CD4-positive, alpha-beta T cell (primary cell): ENCODE measurements at regions not wholly inside any gene's neighbourhood (a gene's known extent, or its start where the extent isn't known, plus 50 kb on each side); places are given as distances from the start of the nearest gene placed in this dataset.

ENCODE experiments used
- ATAC-seq: fragments of 200-7000 bp; cut with Tn5 transposase; one replicate; pipeline ENCODE4 v1.10.0; 2022; ENCODE audit warnings: mild to moderate bottlenecking; ENCODE audit not compliant: poor library complexity
- CTCF ChIA-PET: fragments of 350-600 bp; sonication (Branson Sonifier 250); formaldehyde crosslinking; loops from one replicate; lab custom pipeline; 2021; ENCODE audit warnings: antibody characterized with exemption, inconsistent platforms; lab: Charles Lee
- POLR2A ChIA-PET: fragments of 350-600 bp; sonication (Branson Sonifier 250); formaldehyde crosslinking; loops from one replicate; lab custom pipeline; 2021; ENCODE audit warnings: antibody characterized with exemption, inconsistent platforms; lab: Charles Lee
- DNase-seq, 14 experiments: peaks; one replicate each; pipeline ENCODE4 v3.0.0-alpha.2; 2013 to 2020; ENCODE audit warnings: mixed read lengths in 2 of 14
- H3K27ac ChIP-seq, 2 donors: one replicate each; pipeline versions ENCODE4 v1.5.1 to v1.7.0; 2013; ENCODE audit warnings: low read length in 2 of 2, low read depth in 1 of 2, mild to moderate bottlenecking in 1 of 2
- H3K27me3 ChIP-seq, 2 experiments: 1 replicate in 1 of 2; 2 replicates in 1 of 2; pipeline versions ENCODE4 v1.6.1 to v1.7.0; 2013; ENCODE audit warnings: low read length in 2 of 2, control low read depth in 1 of 2, mild to moderate bottlenecking in 1 of 2, moderate library complexity in 1 of 2; ENCODE audit not compliant: insufficient read depth in 2 of 2, control insufficient read depth in 1 of 2
- H3K36me3 ChIP-seq: one replicate; pipeline ENCODE4 v1.6.1; 2013; ENCODE audit warnings: low read length, control low read depth; ENCODE audit not compliant: insufficient read depth
- H3K4me1 ChIP-seq: one replicate; pipeline ENCODE4 v1.6.1; 2013; ENCODE audit warnings: low read length, control low read depth; ENCODE audit not compliant: insufficient read depth
- H3K4me3 ChIP-seq: one replicate; pipeline ENCODE4 v1.5.1; 2013; ENCODE audit warnings: mild to moderate bottlenecking, low read length, moderate library complexity
- H3K9me3 ChIP-seq, 2 experiments: 1 replicate in 1 of 2; 2 replicates in 1 of 2; pipeline versions ENCODE4 v1.6.1 to v1.7.0; 2013; ENCODE audit warnings: low read length in 2 of 2, mild to moderate bottlenecking in 2 of 2, control low read depth in 1 of 2, moderate library complexity in 1 of 2; ENCODE audit not compliant: control insufficient read depth in 1 of 2, insufficient read depth in 1 of 2
- H3K27ac Mint-ChIP-seq: one replicate; pipeline ENCODE4 v1.8.0; 2020; ENCODE audit warnings: mixed read lengths
- H3K27me3 Mint-ChIP-seq: one replicate; pipeline ENCODE4 v1.8.0; 2021; ENCODE audit warnings: mixed read lengths
- H3K36me3 Mint-ChIP-seq: one replicate; pipeline ENCODE4 v1.8.0; 2021; ENCODE audit warnings: low read depth, mixed read lengths
- H3K4me1 Mint-ChIP-seq: one replicate; pipeline ENCODE4 v1.8.0; 2021; ENCODE audit warnings: low read depth, mixed read lengths
- H3K4me3 Mint-ChIP-seq: one replicate; pipeline ENCODE4 v1.8.0; 2020; ENCODE audit warnings: mild to moderate bottlenecking, mixed read lengths
- H3K9me3 Mint-ChIP-seq: one replicate; pipeline ENCODE4 v1.8.0; 2020; ENCODE audit warnings: mixed read lengths
- CTCF ChIP-seq: fragments of 200-600 bp; IDR thresholded peaks from one replicate; pipeline ENCODE4 v1.8.0; 2022; ENCODE audit warnings: antibody characterized with exemption, mild to moderate bottlenecking
- intact Hi-C, 2 experiments: fragments of 100-400 bp; cut with DNase I in 1 of 2; cut with micrococcal nuclease in 1 of 2; formaldehyde crosslinking; loops; one replicate each; pipeline versions ENCODE4 v1.15.1 to v1.9.0; 2023 to 2025; cut with DNase I, micrococcal nuclease

GRCh38 chr7:33714208-33714607, 191.1 kb upstream of the BMPER start:
- Mint-ChIP-seq H3K36me3 (peaks cover 4% of the 10 kb centered on the region), H3K4me3 (no peak overlapping the region), H3K9me3 (peaks cover 4% of the 10 kb centered on the region), H3K27me3 (no peaks in the 10 kb centered on the region), H3K27ac (no peak overlapping the region), H3K4me1 (no peaks in the 10 kb centered on the region)
- Histone ChIP-seq H3K9me3 (peaks cover 0 to 4% of the 10 kb centered on the region in 2 experiments), H3K4me3 (no peak overlapping the region), H3K36me3 (no peaks in the 10 kb centered on the region), H3K27me3 (no peaks in the 10 kb centered on the region), H3K27ac (no peak overlapping the region), H3K4me1 (no peaks in the 10 kb centered on the region)
- TF ChIP-seq CTCF: no peak
- POLR2A ChIA-PET: no interaction called here
- DNase-seq (no peak), ATAC-seq (no peak)
- CTCF ChIA-PET: no interaction called here
- intact Hi-C loops: no loop called here

- no peak overlapping the region for H3K4me3 ChIP-seq
- intact Hi-C loops: no loop called here
- ATAC-seq: no peak
- peaks cover 0 to 4% of the 10 kb centered on the region in 2 experiments for H3K9me3 ChIP-seq
- Mint-ChIP-seq H3K4me1 (no peaks in the 10 kb centered on the region), H3K4me3 (no peak overlapping the region), H3K9me3 (peaks cover 4% of the 10 kb centered on the region), H3K27ac (no peak overlapping the region), H3K36me3 (peaks cover 9% of the 10 kb centered on the region), H3K27me3 (no peaks in the 10 kb centered on the region)
- H3K27me3 ChIP-seq: no peaks in the 10 kb centered on the region
- DNase-seq: no peak
- no peak overlapping the region for H3K27ac ChIP-seq
- no peaks in the 10 kb centered on the region for H3K36me3 ChIP-seq
- POLR2A ChIA-PET: interaction anchor here (0.6 kb wide), 1 partner anchor 35 kb away, joined by 3 read pairs; no protein-coding TSS in a partner anchor
- no peak for TF ChIP-seq CTCF
- H3K4me1 ChIP-seq: no peaks in the 10 kb centered on the region
- CTCF ChIA-PET: no interaction called here
These were observed 188.5 kb upstream of the BMPER start for GRCh38 chr7:33716581-33717477.

GRCh38 chr7:33719059-33719581, 186.2 kb upstream of the BMPER start:
- CTCF ChIA-PET: no interaction called here
- TF ChIP-seq CTCF: no peak
- DNase-seq: no peak
- no peaks in the 10 kb centered on the region for H3K27me3 ChIP-seq
- Mint-ChIP-seq H3K36me3 (peaks cover 9% of the 10 kb centered on the region), H3K27ac (no peak overlapping the region), H3K9me3 (peaks cover 4% of the 10 kb centered on the region), H3K4me3 (no peak overlapping the region), H3K27me3 (no peaks in the 10 kb centered on the region), H3K4me1 (no peaks in the 10 kb centered on the region)
- H3K4me1 ChIP-seq: no peaks in the 10 kb centered on the region
- POLR2A ChIA-PET: no interaction called here
- no peak overlapping the region for H3K27ac ChIP-seq
- H3K9me3 ChIP-seq: peaks cover 0 to 2% of the 10 kb centered on the region in 2 experiments
- H3K36me3 ChIP-seq: no peaks in the 10 kb centered on the region
- no peak overlapping the region for H3K4me3 ChIP-seq
- intact Hi-C loops: no loop called here
- no peak for ATAC-seq
